PC-9 (cell line): ENCODE measurements at regions not wholly inside any gene's neighbourhood (a gene's known extent, or its start where the extent isn't known, plus 50 kb on each side); places are given as distances from the start of the nearest gene placed in this dataset.

Experiments
- BruUV-seq: library from RNA; stranded (reverse); fragments of 400-500 nt; replicated peaks from 2 replicates; lab custom pipeline; 2021; lab: Mats Ljungman, UMichigan
- CTCF ChIA-PET: fragments of 300-600 bp; sonication (Branson Sonifier 250); formaldehyde crosslinking; loops from one replicate; lab custom pipeline; 2022; ENCODE audit warnings: antibody characterized with exemption; lab: Charles Lee
- POLR2A ChIA-PET: fragments of 300-600 bp; sonication (Branson Sonifier 250); formaldehyde crosslinking; loops from one replicate; lab custom pipeline; 2022; ENCODE audit warnings: antibody characterized with exemption; ENCODE audit not compliant: unreplicated experiment; lab: Charles Lee
- DNase-seq, 2 experiments: peaks; one replicate each; pipeline versions ENCODE4 v3.0.0 to v3.0.0-alpha.2; 2015 to 2022; ENCODE audit warnings: mixed read lengths in 1 of 2
- H2AFZ ChIP-seq: fragments of 200-600 bp; sonication (generic); 2 replicates; pipeline ENCODE4 v1.8.1; 2017; ENCODE audit warnings: antibody characterized with exemption
- H3F3A ChIP-seq: fragments of 200-600 bp; sonication (generic); 2 replicates; pipeline ENCODE4 v1.8.1; 2017; ENCODE audit warnings: antibody characterized with exemption, mild to moderate bottlenecking, low read depth; ENCODE audit not compliant: insufficient read depth
- H3K27ac ChIP-seq: fragments of 200-600 bp; sonication (generic); 2 replicates; pipeline ENCODE4 v1.6.1; 2016; ENCODE audit warnings: mixed run types
- H3K27me3 ChIP-seq: fragments of 200-600 bp; sonication (generic); 2 replicates; pipeline ENCODE4 v1.6.1; 2016; ENCODE audit warnings: low read depth, mixed run types; ENCODE audit not compliant: insufficient read depth
- H3K36me3 ChIP-seq: fragments of 200-600 bp; sonication (generic); 2 replicates; pipeline ENCODE4 v1.6.1; 2016; ENCODE audit warnings: low read depth, mixed run types
- H3K4me1 ChIP-seq: fragments of 200-600 bp; sonication (generic); replicated peaks from 2 replicates; pipeline ENCODE4 v1.6.1; 2016; ENCODE audit warnings: mixed run types; ENCODE audit not compliant: insufficient read depth
- H3K4me2 ChIP-seq: fragments of 200-600 bp; sonication (generic); 2 replicates; pipeline ENCODE4 v1.6.1; 2017; ENCODE audit warnings: mixed run types
- H3K4me3 ChIP-seq: fragments of 200-600 bp; sonication (generic); 2 replicates; pipeline ENCODE4 v1.6.1; 2016; ENCODE audit warnings: mixed run types
- H3K79me2 ChIP-seq: fragments of 200-600 bp; sonication (generic); 2 replicates; pipeline ENCODE4 v1.6.1; 2017; ENCODE audit warnings: low read depth, mixed run types
- H3K9me2 ChIP-seq: fragments of 200-600 bp; sonication (generic); 2 replicates; pipeline ENCODE4 v1.8.1; 2017; ENCODE audit warnings: mild to moderate bottlenecking; ENCODE audit not compliant: insufficient read depth
- H3K9me3 ChIP-seq: fragments of 200-600 bp; sonication (generic); 2 replicates; pipeline ENCODE4 v1.8.1; 2016; ENCODE audit warnings: low read depth; ENCODE audit not compliant: insufficient read depth
- H4K20me1 ChIP-seq: fragments of 200-600 bp; sonication (generic); 2 replicates; pipeline ENCODE4 v1.8.1; 2017; ENCODE audit not compliant: insufficient read depth
- CTCF ChIP-seq: fragments of 200-600 bp; sonication (generic); conservative IDR thresholded peaks from 2 replicates; pipeline ENCODE4 v1.6.1; 2017; ENCODE audit warnings: mixed run types, antibody characterized with exemption, mild to moderate bottlenecking, moderate library complexity
- EZH2 ChIP-seq: fragments of 200-600 bp; sonication (generic); IDR thresholded peaks from 2 replicates; pipeline ENCODE4 v1.8.0; 2017; ENCODE audit warnings: antibody characterized with exemption, low read depth
- intact Hi-C: fragments of 100-400 bp; cut with micrococcal nuclease; formaldehyde crosslinking; loops from one replicate; pipeline ENCODE4 v1.10.0; 2022; ENCODE audit not compliant: unreplicated experiment

GRCh38 chr5:123855609-123856008, 343.6 kb downstream of the CSNK1G3 start:
- Histone ChIP-seq H3K27me3 (no peaks in the 10 kb centered on the region), H3K4me2 (no peak overlapping the region), H3K36me3 (no peaks in the 10 kb centered on the region), H3F3A (no peaks in the 10 kb centered on the region), H3K27ac (no peak overlapping the region), H4K20me1 (no peaks in the 10 kb centered on the region), H3K9me2 (no peaks in the 10 kb centered on the region), H3K4me3 (no peak overlapping the region), H2AFZ (no peak overlapping the region), H3K4me1 (no peaks in the 10 kb centered on the region), H3K9me3 (no peaks in the 10 kb centered on the region; the same call in 1 of the 2 replicates), H3K79me2 (no peaks in the 10 kb centered on the region)
- ChIA-PET CTCF (no interaction called here), POLR2A (no interaction called here)
- intact Hi-C loops = no loop called here
- TF ChIP-seq CTCF = no peak
- no TSS peak for BruUV-seq
- no peak for DNase-seq

GRCh38 chr5:123845356-123846100, 333.6 kb downstream of the CSNK1G3 start:
- no peaks in the 10 kb centered on the region for H3F3A ChIP-seq
- H3K9me2 ChIP-seq = no peaks in the 10 kb centered on the region
- intact Hi-C loops = no loop called here
- H3K27ac ChIP-seq = no peak overlapping the region
- H3K4me2 ChIP-seq = no peak overlapping the region
- H3K79me2 ChIP-seq = no peaks in the 10 kb centered on the region
- no peak overlapping the region for H3K4me3 ChIP-seq
- BruUV-seq = no TSS peak
- no peaks in the 10 kb centered on the region for H3K9me3 ChIP-seq
- H2AFZ ChIP-seq = no peak overlapping the region
- ChIA-PET POLR2A (no interaction called here), CTCF (interaction anchor here (0.7 kb wide), 1 partner anchor 486 kb away, joined by 3 read pairs; no protein-coding TSS in a partner anchor)
- no peaks in the 10 kb centered on the region for H3K27me3 ChIP-seq
- no peak for DNase-seq
- H4K20me1 ChIP-seq = no peaks in the 10 kb centered on the region
- H3K36me3 ChIP-seq = no peaks in the 10 kb centered on the region
- TF ChIP-seq EZH2 = no peak
- no peak for TF ChIP-seq CTCF
- H3K4me1 ChIP-seq = no peaks in the 10 kb centered on the region

- ChIA-PET POLR2A (no interaction called here), CTCF (no interaction called here)
- Histone ChIP-seq H3K4me1 (no peaks in the 10 kb centered on the region), H3K79me2 (no peaks in the 10 kb centered on the region), H4K20me1 (no peaks in the 10 kb centered on the region), H3K27me3 (no peaks in the 10 kb centered on the region), H3K9me2 (no peaks in the 10 kb centered on the region), H3K36me3 (no peaks in the 10 kb centered on the region), H3K9me3 (no peaks in the 10 kb centered on the region), H3K4me2 (no peak overlapping the region), H3F3A (no peaks in the 10 kb centered on the region), H3K4me3 (no peak overlapping the region), H2AFZ (no peak overlapping the region), H3K27ac (no peak overlapping the region)
- BruUV-seq = no TSS peak
- DNase-seq = no peak
- TF ChIP-seq CTCF (no peak), EZH2 (no peak)
- intact Hi-C loops = no loop called here
These were observed 332.9 kb downstream of the CSNK1G3 start for GRCh38 chr5:123844873-123845272.
